ENCODE measurements at regions not wholly inside any gene's neighbourhood (a gene's known extent, or its start where the extent isn't known, plus 50 kb on each side); places are given as distances from the start of the nearest gene placed in this dataset.
A peak's percentile ranks its signal among the peaks of the same experiment; 100 is the strongest.
"Not testable (repeated sequence)": the region's sequence is repeated elsewhere in the genome, so short reads cannot be mapped to it uniquely, and the experiment has no call there.

- TF ChIP-seq CTCF (IDR thresholded peaks at IDR 0.05) (no peak), POLR2A (IDR thresholded peaks at IDR 0.05) (no peak)
- 88 to 94% methylated on average over 4 of the region's 4 CpGs for WGBS, 2 donors
- Histone ChIP-seq H3K9me3 (no peaks in the 10 kb centered on the region), H3K36me3 (no peaks in the 10 kb centered on the region), H3K27me3 (no peaks in the 10 kb centered on the region), H3K27ac (no peak overlapping the region), H3K4me1 (no peaks in the 10 kb centered on the region), H3K4me3 (replicated peaks in 1 of 3) (no peak overlapping the region)
- intact Hi-C loops (cut with DNase I) = no loop called here
- no peak for DNase-seq
Measured at GRCh38 chr7:51376420-51377092, 59.9 kb upstream of the COBL start.

DNA sequence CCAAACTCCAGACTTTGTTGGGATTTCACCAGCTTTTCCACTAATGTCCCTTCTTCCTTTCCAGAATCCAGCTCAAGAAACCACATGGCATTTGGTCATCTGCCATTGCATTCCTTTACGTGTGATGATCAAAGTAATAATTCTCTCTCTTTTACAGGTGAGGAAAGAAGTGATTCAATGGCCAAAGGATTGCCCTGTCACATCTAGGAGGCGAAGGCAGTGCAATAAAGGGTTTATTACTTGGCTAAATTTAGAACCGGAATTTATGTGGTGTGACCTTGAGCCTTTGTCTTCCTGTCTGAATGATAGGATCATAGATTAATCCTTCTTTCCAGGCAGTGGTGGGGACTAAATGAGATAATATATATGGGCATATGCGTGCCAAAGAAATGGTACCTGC, 58.3 kb upstream of the COBL start:
- Histone ChIP-seq H3K36me3 (no peaks in the 10 kb centered on the region), H3K27me3 (no peaks in the 10 kb centered on the region), H3K4me3 (replicated peaks in 1 of 3) (no peak overlapping the region), H3K4me1 (no peaks in the 10 kb centered on the region), H3K9me3 (no peaks in the 10 kb centered on the region), H3K27ac (no peak overlapping the region)
- WGBS, 2 donors = 75 to 78% methylated on average over 4 of the region's 4 CpGs
- no peak for DNase-seq
- intact Hi-C loops (cut with DNase I) = no loop called here
- TF ChIP-seq CTCF (IDR thresholded peaks at IDR 0.05) (no peak), POLR2A (IDR thresholded peaks at IDR 0.05) (no peak)

DNA sequence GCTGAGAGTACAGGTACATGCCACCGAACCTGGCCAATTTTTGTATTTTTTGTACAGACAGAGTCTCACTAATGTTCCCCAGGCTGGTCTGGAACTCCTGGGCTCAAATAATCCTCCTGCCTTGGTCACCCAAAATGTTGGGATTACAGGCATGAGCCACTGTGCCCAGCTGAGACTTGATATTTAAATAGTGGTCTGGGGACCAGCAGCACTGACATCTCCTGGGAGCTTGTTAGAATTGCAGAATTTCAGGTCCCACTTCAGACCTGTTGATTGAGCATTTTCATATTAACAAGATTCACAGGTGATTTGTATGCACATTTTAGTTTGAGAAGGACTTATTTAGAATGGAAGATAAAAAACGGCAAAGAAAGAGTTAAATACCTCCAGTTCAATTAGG, 57.0 kb upstream of the COBL start:
- H3K4me3 ChIP-seq (replicated peaks in 1 of 3); intact Hi-C loops (cut with DNase I): not testable (repeated sequence)

GRCh38 chr7:51369746-51370145, 53.1 kb upstream of the COBL start:
- no peak for DNase-seq
- TF ChIP-seq POLR2A (IDR thresholded peaks at IDR 0.05) (no peak), CTCF (IDR thresholded peaks at IDR 0.05) (peak in 4 of 6 experiments; percentile 27 to 44 (median 34))
- no peak overlapping the region for H3K4me3 ChIP-seq (replicated peaks in 1 of 3)
- H3K27ac ChIP-seq = no peak overlapping the region
- WGBS, 2 donors = 15% methylated on average over 3 of the region's 3 CpGs
- intact Hi-C loops (cut with DNase I) = loop anchor here (5.0 kb wide), 1 partner anchor 207 kb away; no protein-coding TSS in a partner anchor
- no peaks in the 10 kb centered on the region for H3K36me3 ChIP-seq
- H3K4me1 ChIP-seq = no peaks in the 10 kb centered on the region
- H3K27me3 ChIP-seq = no peaks in the 10 kb centered on the region
- no peaks in the 10 kb centered on the region for H3K9me3 ChIP-seq

More for the DNA sequence above, 57.0 kb upstream of the COBL start:
- not testable (repeated sequence) for H3K9me3 ChIP-seq, H3K27ac ChIP-seq, H3K27me3 ChIP-seq, H3K4me1 ChIP-seq, H3K36me3 ChIP-seq, DNase-seq
- 66 to 70% methylated on average over 2 of the region's 2 CpGs for WGBS, 2 donors

DNA sequence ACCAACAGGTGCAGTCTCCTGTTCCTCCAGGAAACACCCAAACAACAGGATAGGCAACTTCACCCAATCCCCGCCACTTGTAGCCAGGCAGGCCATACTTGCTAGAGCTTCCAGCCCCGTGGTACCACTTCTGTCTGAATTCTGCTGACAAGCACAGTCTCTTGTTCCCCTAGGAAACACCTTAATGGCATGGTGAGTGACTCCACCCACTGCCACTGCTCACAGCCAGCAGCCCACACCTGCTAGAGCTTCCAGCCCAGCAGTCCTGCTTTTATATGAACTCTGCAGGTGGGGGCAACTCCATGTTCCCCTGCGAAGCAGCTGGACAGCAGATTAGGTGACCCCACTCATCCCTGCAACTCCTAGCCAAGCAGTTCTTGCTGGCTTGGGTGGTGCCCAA, 52.6 kb upstream of the COBL start:
- H3K9me3 ChIP-seq; DNase-seq; H3K4me1 ChIP-seq; H3K27me3 ChIP-seq; H3K36me3 ChIP-seq; H3K27ac ChIP-seq; H3K4me3 ChIP-seq (replicated peaks in 1 of 3): not testable (repeated sequence)
- intact Hi-C loops (cut with DNase I) = loop anchor here (5.0 kb wide), 1 partner anchor 207 kb away; no protein-coding TSS in a partner anchor
- 57 to 60% methylated on average over 2 to 3 of the region's 3 CpGs for WGBS, 2 donors

GRCh38 chr7:51368334-51368733, 51.7 kb upstream of the COBL start:
- Histone ChIP-seq H3K4me1 (no peaks in the 10 kb centered on the region), H3K9me3 (no peaks in the 10 kb centered on the region), H3K27ac (no peak overlapping the region), H3K27me3 (no peaks in the 10 kb centered on the region), H3K4me3 (replicated peaks in 1 of 3) (no peak overlapping the region), H3K36me3 (no peaks in the 10 kb centered on the region)
- no peak for TF ChIP-seq POLR2A (IDR thresholded peaks at IDR 0.05)
- TF ChIP-seq CTCF (IDR thresholded peaks at IDR 0.05) = no peak
- intact Hi-C loops (cut with DNase I) = loop anchor here (5.0 kb wide), 1 partner anchor 206 kb away; no protein-coding TSS in a partner anchor
- 50 to 57% methylated on average over 1 of the region's 1 CpG for WGBS, 2 donors
- no peak for DNase-seq

All from thyroid gland (tissue), 4 donors.